GM12892 (cell line): ENCODE measurements at regions not wholly inside any gene's neighbourhood (a gene's known extent, or its start where the extent isn't known, plus 50 kb on each side); places are given as distances from the start of the nearest gene placed in this dataset.

Source experiments
- POLR2A ChIP-seq: IDR thresholded peaks from 2 replicates; pipeline ENCODE4 v1.6.1; 2011; ENCODE audit warnings: low read depth, low read length, control low read depth
- TAF1 ChIP-seq: IDR thresholded peaks from 2 replicates; pipeline ENCODE4 v1.6.1; 2011; ENCODE audit warnings: low read depth, mild to moderate bottlenecking, control low read depth, low read length, borderline replicate concordance

DNA sequence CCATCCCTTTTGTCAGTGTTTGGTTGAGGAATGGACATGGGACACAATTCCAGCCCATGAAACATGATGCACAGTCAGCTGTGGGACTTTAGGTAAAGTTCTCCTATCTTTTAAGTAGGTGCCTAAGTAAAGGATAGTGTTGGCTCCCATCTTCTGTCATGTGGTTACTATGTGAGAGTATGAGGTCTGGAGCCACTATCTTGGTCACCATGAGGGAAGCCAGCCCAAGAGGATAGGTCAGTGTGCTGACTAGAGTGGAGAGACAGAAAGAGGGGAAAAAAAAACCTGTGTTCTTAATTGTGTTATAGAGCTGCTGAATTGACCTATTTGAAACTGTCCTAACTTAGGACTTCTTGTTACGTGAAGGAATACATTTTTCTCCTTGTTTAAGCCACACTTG lies 89.7 kb upstream of the NAMPT start:
- no peak for TF ChIP-seq POLR2A
- no peak for TF ChIP-seq TAF1
